GM19023 (cell line): ENCODE measurements at regions not wholly inside any gene's neighbourhood (a gene's known extent, or its start where the extent isn't known, plus 50 kb on each side); places are given as distances from the start of the nearest gene placed in this dataset.
"Not testable (repeated sequence)": the region's sequence is repeated elsewhere in the genome, so short reads cannot be mapped to it uniquely, and the experiment has no call there.

Experiments used
- ATAC-seq: cut with Tn5 transposase; IDR thresholded peaks from one replicate; pipeline ENCODE4 v1.9.1; 2021; ENCODE audit warnings: mild to moderate bottlenecking, moderate library complexity; ENCODE audit not compliant: unreplicated experiment

DNA sequence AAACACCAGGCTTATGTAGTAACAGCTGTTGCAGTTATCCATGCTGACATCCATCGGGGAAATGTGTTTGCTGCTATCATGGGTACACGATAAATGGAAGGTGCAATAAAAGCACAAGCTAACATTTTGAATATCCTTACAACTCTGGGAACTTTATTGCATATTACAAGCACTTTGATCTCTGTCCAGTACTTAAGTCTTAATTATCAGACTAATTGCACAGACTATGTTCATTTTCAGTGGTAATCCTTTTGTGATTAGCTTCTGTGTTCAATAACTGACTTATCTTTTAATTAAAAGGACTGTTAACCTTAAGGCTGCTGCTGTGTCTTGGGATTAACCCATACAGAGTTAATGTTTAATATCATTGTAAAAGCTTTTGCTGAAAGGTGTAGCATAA, 101.4 kb upstream of the ATP5MC3 start:
- no peak for ATAC-seq

DNA sequence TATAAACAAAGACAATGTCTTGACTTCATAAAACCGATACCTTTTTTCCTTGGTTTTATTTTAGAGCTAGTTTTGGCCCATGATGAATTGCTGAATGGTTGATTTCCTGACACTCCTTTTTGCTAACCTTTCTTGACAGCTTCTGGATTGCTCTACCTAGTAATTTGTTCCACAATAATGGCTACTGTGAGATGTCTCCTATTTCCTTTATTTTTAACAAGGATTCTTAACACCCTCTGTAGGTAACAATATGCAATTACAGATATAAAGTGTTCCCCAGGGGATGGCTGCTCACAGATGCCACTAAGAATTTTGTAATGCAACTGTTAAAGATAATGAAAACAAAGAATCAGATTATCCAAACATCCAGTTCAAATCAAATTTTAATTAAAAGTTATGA, 100.8 kb upstream of the ATP5MC3 start:
- ATAC-seq, result no peak

DNA sequence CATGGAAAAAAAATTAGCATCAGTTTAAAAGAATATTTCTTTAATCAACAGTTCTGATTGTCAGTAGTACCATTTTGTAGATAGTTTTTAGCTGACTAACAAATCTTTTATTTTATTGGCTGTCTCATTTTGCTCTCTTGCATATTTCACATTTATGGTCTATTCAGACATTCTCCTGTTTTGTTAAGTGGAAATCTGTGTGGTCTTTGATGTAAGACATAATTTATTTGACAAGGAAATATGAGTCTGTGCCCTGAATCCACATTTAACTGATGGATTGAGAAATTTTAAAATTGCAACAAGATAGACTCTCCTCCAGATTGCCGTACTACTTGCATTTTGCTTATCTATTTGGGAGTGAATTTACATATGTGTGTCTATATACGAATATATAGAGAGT, 96.3 kb upstream of the ATP5MC3 start:
- ATAC-seq, result no peak

DNA sequence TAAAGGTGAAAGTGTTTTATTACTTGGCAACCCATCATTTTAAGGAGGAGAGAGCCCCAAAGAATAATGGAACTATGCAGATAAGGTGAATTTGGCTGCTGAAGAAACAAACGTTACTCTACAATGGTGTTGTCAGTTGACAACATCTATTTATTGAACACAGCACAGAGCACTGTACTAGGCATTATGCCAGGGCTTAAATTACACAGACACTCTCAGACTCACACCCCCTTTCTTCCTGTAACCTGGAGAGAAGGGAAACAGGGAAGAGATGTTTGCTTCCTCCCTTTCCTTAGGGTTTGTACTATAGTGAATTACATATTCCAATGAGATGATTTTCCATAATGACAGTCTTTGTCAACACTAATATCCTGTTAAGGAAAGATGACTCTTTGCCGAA, 94.0 kb upstream of the ATP5MC3 start:
- no peak for ATAC-seq

DNA sequence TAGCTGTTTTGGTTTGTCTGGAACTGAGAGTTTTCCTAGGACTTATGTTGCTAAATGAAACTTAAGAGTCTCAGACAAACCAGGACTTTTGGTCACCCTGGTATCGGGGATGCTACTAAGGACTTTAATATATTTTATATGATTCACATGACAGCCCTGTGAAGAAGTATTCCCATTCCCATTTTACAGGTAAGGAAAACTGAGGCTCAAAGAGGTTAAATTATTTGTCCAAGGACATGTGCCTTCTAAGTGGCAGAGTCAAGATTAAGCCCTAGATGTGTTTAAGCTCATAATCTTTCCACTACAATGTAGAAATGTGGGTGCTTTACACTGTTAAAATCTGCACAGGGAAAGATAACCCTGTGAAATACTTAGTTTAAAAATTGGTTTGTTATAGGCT, 77.7 kb upstream of the ATP5MC3 start:
- ATAC-seq, result no peak

DNA sequence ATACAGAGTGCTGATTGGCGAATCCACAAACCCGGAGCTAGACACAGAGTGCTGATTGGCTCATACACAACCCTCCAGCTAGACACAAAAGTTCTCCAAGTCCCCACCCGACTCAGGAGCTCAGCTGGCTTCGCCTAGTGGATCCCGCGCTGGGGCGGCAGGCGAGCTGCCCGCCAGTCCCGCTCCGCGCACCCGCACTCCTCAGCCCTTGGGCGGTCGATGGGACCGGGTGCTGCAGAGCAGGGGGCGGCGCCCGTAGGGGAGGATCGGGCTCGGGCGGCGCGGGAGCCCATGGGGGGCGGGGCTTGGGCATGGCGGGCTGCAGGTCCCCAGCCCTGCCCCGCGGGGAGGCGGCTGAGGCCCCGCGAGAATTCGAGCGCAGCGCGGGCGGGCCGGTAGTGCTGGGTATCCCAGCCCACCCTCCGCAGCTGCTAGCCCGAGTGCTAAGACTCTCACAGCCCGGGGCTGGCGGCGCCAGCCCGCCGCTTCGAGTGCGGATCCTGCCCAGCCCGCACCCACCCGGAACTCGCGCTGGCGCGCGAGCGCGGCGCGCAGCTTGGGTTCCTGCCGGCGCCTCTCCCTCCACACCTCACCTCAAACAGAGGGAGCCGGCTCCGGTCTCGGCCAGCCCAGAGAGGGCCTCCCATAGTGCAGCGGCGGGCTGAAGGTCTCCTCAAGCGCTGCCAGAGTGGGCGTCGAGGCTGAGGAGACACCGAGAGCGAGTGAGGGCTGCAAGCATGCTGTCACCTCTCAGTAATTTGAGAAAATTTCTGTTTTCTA, 75.5 kb upstream of the ATP5MC3 start:
- no peak for ATAC-seq

DNA sequence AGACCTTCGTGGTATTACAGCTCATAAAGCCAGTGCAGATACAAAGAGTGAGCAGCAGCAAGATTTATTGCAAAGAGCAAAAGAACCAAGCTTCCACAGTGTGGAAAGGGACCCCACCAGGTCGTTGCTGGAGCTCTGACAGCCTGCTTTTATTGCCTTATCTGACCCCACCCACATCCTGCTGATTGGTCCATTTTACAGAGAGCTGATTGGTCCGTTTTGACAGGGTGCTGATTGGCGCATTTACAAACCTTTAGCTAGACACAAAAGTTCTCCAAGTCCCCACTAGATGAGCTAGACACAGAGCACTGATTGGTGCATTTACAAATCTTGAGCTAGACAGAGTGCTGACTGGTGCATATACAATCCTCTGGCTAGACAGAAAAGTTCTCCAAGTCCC, 74.9 kb upstream of the ATP5MC3 start:
- ATAC-seq, result not testable (repeated sequence)

DNA sequence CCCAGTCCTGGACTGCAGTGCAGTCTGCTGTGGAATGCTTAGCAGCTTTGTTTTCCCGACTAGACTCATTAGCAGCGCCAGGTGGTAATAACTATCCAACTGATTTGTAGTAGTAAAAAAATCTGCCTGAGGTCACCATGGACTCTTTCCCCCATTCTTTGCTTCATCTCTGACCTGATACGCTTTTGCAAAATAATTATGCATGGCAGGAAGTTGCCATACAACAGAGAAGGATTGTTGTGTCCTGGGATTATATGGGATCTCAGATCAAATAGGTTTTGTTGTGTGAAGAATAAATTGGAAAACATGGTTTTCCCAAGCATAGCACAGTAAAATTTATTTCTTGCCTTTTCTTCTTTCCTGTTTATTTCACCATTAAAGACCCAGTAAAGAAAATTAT, 72.4 kb upstream of the ATP5MC3 start:
- ATAC-seq, result no peak

DNA sequence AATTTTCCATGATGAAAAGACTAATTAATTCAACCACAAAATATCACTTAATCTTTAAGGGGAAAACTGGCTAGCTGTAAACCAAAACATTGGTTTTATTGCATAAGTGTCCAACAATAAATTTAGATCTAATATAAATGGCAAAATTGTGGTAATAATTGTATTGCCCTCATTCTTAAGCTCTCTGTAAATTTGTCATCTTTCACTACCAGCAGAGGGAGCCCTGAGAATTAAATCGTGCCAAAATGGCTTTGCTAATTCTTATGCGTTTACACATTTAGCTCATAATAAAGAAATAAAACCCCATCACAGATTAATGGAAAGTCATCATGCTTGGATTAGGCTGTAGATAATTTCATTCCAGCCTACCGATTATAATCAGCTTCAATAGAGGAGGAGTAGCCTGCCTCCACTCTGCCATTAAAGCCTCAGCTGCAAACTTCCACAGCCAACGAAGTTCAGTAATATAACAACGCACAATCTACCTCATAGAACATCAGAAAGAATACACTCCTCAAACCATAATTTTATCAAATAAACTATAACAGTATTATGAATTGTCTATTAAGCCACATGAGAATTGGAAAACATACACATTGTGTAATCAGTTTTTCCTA, 70.0 kb upstream of the ATP5MC3 start:
- ATAC-seq, result no peak

DNA sequence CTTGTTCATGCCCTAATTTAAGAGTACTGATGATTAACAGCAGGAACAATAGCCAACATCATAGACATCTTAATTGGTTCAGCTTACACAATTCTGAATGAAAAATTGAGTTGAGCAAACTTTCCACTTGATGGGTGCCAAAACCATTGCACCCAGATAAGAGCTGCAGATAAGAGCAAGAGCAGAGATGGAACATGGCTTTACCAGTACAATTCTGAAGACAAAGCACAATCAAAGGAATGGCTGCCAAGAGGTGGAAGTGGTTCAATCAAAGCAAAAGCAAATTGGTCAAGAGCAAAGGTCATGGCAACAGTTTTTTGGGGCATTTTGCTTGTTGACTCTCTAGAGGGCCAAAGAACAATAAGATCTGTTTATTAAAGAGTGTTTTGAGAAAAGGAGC, 65.6 kb upstream of the ATP5MC3 start:
- ATAC-seq, result no peak

DNA sequence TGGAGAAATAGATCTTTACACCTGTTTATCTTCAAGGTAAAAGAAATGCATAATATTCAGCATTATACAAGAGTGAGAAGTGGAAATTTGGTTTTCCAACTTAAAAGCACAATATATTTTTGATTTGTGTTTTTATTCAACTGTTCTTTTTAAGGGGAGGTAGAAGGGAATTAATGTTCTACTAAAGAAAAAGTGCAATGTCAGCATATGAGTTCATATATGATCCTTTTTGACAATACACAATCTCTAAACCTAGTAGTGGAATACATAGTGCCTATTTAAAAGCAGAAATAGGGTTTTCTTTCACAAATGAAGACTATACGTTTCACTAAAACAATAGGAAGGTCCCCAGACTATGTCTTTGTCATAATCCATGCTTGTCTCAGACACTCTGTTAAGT, 63.2 kb upstream of the ATP5MC3 start:
- no peak for ATAC-seq

DNA sequence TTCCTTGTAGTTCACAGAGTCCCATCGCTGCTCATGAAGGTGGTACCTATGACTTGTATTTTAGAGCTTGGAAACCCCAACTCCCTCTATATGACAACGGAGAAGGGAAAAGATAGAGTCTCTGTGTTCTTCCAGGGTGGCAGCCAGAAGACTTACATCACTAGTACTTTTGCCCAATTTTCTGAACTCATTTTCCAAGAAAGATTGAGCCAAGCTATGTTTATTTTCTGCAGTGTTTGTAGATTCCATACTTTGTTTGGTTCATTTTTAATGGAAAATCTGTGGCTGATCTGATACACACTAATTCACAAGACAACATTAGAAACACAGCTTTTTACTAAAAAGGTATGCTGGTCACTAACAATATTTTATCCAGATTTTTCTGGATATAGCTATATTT, 60.2 kb upstream of the ATP5MC3 start:
- ATAC-seq, result no peak

DNA sequence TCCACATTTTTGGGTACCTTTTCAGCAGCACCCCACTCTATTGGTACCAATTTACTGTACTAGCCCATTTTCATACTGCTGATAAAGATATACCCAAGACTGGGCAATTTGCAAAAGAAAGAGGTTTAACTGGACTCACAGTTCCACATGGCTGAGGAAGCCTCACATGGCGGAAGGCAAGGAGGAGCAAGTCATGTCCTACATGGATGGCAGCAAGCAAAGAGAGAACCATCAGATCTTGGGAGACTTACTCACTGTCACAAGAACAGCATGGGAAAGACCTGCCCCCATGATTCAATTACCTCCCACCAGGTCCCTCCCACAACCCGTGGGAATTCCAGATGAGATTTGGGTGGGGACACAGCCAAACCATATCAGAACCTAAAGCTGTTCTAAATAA, 58.5 kb upstream of the ATP5MC3 start:
- ATAC-seq, result not testable (repeated sequence)

DNA sequence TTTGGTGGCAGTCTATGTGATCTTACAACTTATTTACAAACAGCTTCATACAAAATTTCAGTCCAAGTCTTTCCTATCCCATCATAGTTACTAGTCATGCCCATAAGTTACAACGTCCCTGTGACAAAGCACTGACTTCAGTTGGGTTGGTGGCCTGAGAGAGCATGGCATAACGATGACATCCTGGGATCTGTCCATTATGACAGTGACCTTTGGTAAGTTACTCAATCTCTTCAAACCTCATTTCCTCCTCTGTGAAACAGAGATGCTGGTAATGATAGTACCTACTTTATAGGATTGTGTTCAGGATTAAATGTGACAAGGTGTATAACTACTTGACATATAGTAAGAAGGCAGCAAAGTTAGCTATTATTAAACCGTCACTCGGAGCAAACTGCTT, 55.4 kb upstream of the ATP5MC3 start:
- no peak for ATAC-seq

DNA sequence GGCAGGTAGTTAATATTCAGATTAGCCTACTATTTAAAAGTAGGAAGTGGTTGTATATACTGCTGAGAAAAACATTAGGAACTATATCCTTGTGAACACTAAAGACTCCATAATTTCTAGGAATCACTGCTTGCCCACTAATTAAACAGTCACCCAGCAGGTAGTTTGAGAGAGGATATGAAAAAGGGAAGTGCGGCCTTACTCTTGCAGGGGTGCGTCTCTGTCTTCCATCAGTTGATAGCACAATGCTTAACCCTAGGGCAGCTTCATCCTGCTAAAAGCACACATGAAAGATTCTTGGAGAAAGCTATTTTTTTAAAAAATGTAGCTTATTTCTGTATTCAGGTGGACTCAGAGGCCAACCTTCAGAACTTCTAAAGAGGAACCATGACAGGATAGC, 53.1 kb upstream of the ATP5MC3 start:
- ATAC-seq, result no peak

DNA sequence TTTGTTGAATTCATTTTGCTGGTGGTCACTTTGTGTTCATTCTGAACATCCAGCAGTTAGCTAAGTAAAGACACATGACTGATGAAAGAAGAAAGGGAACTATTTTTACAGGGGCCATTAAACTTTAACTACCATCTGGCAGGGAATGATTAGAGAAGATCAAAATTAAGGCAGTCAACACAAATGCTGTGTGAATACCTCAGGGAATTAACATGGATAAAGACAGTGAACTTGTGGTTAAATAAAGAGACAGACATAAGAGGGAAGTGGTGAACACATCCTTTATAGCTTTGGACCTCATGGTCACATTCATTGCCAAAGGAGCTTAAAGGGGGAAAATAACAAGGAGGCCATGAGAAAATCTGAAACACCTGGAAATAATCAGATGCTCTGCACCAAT, 52.6 kb upstream of the ATP5MC3 start:
- ATAC-seq, result no peak

DNA sequence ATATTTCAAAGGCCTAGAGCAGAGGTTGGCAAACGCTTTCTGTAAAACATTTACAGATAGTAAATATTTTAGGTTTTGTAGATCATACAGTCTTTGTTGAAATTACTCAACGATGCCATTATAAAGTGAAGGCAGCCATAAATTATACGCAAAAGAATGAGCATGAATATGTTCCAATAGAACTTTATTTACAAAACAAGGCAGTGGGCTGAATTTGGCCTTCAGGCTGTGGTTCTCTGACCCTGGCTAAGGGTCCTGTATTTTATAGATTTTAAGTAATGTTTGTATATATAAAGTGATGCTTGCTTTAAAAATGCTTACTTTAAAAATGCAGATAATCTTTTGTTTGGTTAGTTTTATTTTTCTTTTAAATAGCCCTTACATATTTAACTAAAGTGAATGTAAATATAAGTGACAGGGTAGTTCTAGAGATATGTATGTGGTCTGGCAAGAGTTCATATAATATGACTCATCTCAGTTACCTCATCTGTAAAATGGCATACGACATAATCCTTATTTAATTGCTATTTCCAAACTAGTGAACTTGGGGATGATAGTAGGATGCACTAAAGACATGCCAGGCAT, 51.7 kb upstream of the ATP5MC3 start:
- ATAC-seq, result no peak
